COR-L47 (cell line): ENCODE measurements at regions not wholly inside any gene's neighbourhood (a gene's known extent, or its start where the extent isn't known, plus 50 kb on each side); places are given as distances from the start of the nearest gene placed in this dataset.
"Not testable (repeated sequence)": the region's sequence is repeated elsewhere in the genome, so short reads cannot be mapped to it uniquely, and the experiment has no call there.

Source experiments
- DNase-seq: peaks from one replicate; lab custom pipeline; 2025; lab: John Stamatoyannopoulos, UW

GRCh38 chr17:43345515-43345914 is 53.3 kb upstream of the ARL4D start:
- DNase-seq: not testable (repeated sequence)

- DNase-seq: no peak
These were observed 54.1 kb upstream of the ARL4D start for GRCh38 chr17:43344685-43345084.

GRCh38 chr17:43342589-43342890 is 56.3 kb upstream of the ARL4D start:
- DNase-seq: peak; percentile 28

- no peak for DNase-seq
These were observed 56.8 kb upstream of the ARL4D start for GRCh38 chr17:43341715-43342588.

- DNase-seq: peak; percentile 82
These were observed 59.8 kb upstream of the ARL4D start for GRCh38 chr17:43338886-43339516.

GRCh38 chr17:43337684-43338428 is 60.9 kb upstream of the ARL4D start:
- no peak for DNase-seq

- DNase-seq: no peak
These were observed 63.9 kb upstream of the ARL4D start for GRCh38 chr17:43334738-43335402.

- DNase-seq: no peak
These were observed 65.3 kb upstream of the ARL4D start for GRCh38 chr17:43333433-43333943.

- DNase-seq: no peak
These were observed 66.6 kb upstream of the ARL4D start for GRCh38 chr17:43332230-43332629.

GRCh38 chr17:43330876-43331639 is 67.7 kb upstream of the ARL4D start:
- no peak for DNase-seq

GRCh38 chr17:43329183-43329582 is 69.6 kb upstream of the ARL4D start:
- no peak for DNase-seq

GRCh38 chr17:43328650-43329049 is 70.1 kb upstream of the ARL4D start:
- DNase-seq: no peak

GRCh38 chr17:43327834-43328420 is 70.9 kb upstream of the ARL4D start:
- DNase-seq: no peak

GRCh38 chr17:43327421-43327820 is 71.4 kb upstream of the ARL4D start:
- no peak for DNase-seq

GRCh38 chr17:43326490-43327275 is 72.1 kb upstream of the ARL4D start:
- DNase-seq: no peak

- DNase-seq: no peak
These were observed 74.4 kb upstream of the ARL4D start for GRCh38 chr17:43324205-43324893.

- DNase-seq: no peak
These were observed 79.3 kb upstream of the ARL4D start for GRCh38 chr17:43319293-43320124.

- no peak for DNase-seq
These were observed 82.2 kb upstream of the ARL4D start for GRCh38 chr17:43316522-43317142.
